NB4 (cell line): ENCODE measurements at regions not wholly inside any gene's neighbourhood (a gene's known extent, or its start where the extent isn't known, plus 50 kb on each side); places are given as distances from the start of the nearest gene placed in this dataset.

Experiments used
- DNase-seq: peaks from one replicate; pipeline ENCODE4 v3.0.0; 2010; ENCODE audit warnings: low read depth
- H3K4me3 ChIP-seq: one replicate; pipeline ENCODE4 v1.5.1; 2011; ENCODE audit warnings: mild to moderate bottlenecking, low read depth, low read length, moderate library complexity
- CTCF ChIP-seq: IDR thresholded peaks from one replicate; pipeline ENCODE4 v1.5.1; 2012; ENCODE audit warnings: low read depth, low read length
- MAX ChIP-seq: IDR thresholded peaks from 2 replicates; pipeline ENCODE4 v1.6.1; 2011; ENCODE audit warnings: low read depth, low read length
- MYC ChIP-seq: IDR thresholded peaks from 2 replicates; pipeline ENCODE4 v1.6.1; 2011; ENCODE audit warnings: low read depth, low read length
- POLR2A ChIP-seq: IDR thresholded peaks from 2 replicates; pipeline ENCODE4 v1.6.1; 2011; ENCODE audit warnings: mild to moderate bottlenecking; ENCODE audit not compliant: insufficient read length; ENCODE audit errors: extremely low read depth

GRCh38 chr4:41806807-41807206 is 58.3 kb upstream of the PHOX2B start:
- no peak overlapping the region for H3K4me3 ChIP-seq
- no peak for DNase-seq
- TF ChIP-seq MAX = no peak
- TF ChIP-seq CTCF = no peak
- TF ChIP-seq MYC = no peak
- no peak for TF ChIP-seq POLR2A

GRCh38 chr4:41802590-41802989 is 54.1 kb upstream of the PHOX2B start:
- TF ChIP-seq POLR2A (no peak), MYC (no peak), MAX (no peak), CTCF (no peak)
- DNase-seq = no peak
- no peak overlapping the region for H3K4me3 ChIP-seq

- DNase-seq = no peak
- TF ChIP-seq MAX (no peak), MYC (no peak), POLR2A (no peak), CTCF (no peak)
- H3K4me3 ChIP-seq = no peak overlapping the region
These were observed 50.6 kb upstream of the PHOX2B start for GRCh38 chr4:41799126-41799525.
